ENCODE measurements at regions not wholly inside any gene's neighbourhood (a gene's known extent, or its start where the extent isn't known, plus 50 kb on each side); places are given as distances from the start of the nearest gene placed in this dataset.
"Not testable (repeated sequence)": the region's sequence is repeated elsewhere in the genome, so short reads cannot be mapped to it uniquely, and the experiment has no call there.

DNA sequence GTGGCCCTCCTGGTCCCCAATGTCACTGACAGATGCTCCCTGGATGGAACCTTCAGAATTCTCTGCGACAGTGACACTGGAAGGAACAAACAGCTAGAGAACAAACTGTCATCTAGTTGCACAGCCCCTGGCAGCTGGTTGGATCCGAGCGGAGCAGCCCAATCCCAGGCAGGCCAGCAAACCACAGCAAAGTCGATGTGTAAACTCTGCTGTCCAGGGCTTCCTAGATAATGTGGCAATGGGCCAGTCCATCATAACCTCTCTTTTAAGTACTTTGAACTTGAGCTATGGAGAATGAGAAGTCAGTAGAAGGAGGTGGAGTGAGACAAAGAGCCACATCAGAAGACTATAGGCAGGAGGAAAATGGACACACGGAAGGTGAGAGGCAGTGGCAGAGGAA is 323.0 kb downstream of the CBLN1 start:
- H3K27ac ChIP-seq: no peak overlapping the region
- TF ChIP-seq, protein P1, sequence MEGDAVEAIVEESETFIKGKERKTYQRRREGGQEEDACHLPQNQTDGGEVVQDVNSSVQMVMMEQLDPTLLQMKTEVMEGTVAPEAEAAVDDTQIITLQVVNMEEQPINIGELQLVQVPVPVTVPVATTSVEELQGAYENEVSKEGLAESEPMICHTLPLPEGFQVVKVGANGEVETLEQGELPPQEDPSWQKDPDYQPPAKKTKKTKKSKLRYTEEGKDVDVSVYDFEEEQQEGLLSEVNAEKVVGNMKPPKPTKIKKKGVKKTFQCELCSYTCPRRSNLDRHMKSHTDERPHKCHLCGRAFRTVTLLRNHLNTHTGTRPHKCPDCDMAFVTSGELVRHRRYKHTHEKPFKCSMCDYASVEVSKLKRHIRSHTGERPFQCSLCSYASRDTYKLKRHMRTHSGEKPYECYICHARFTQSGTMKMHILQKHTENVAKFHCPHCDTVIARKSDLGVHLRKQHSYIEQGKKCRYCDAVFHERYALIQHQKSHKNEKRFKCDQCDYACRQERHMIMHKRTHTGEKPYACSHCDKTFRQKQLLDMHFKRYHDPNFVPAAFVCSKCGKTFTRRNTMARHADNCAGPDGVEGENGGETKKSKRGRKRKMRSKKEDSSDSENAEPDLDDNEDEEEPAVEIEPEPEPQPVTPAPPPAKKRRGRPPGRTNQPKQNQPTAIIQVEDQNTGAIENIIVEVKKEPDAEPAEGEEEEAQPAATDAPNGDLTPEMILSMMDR (conservative IDR thresholded peaks at IDR 0.05): no peak

DNA sequence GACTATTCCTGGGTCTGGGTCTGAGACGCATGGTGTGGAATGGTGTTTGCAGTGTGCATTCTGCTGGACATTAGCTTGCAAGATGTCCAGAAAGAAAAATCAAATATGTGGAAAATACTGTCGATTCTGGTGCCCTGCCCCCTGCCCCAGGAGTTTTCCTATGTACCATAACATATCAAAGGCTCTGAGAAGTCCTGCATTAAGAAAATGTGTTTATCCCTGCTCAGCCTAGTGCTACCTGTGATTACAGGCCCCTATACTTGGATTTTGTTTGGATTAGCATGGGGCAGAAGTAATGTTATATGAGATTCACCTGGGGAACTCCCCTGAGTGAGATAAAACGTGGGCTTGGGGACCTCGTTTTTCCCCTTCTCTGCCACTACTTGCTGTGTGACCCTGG is 325.0 kb downstream of the CBLN1 start:
- TF ChIP-seq, protein P1 (conservative IDR thresholded peaks at IDR 0.05): no peak
- H3K27ac ChIP-seq: no peak overlapping the region

DNA sequence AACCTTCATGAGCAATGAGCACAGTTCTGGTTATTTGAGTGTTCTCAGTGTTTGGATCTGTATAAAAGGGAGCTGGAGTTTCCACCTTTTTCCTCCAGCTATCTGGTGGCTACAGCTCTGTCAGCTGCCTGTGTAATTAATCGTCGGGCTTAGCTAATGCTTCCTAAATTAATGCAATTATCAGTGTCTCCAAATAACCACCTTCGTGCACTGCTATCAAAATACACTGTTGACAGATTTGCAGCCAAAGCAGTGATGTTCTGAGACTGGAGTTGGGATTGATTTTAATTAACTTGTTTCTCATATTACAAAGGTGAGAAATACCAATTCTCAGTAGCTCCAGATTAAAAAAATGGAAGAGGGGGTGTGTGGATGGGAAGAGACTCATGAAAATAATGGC is 325.8 kb downstream of the CBLN1 start:
- TF ChIP-seq, protein P1 (conservative IDR thresholded peaks at IDR 0.05): no peak
- no peak overlapping the region for H3K27ac ChIP-seq

- H3K27ac ChIP-seq: not testable (repeated sequence)
Observed at GRCh38 chr16:48951621-48952125, 330.0 kb downstream of the CBLN1 start.

- no peak overlapping the region for H3K27ac ChIP-seq
- TF ChIP-seq, protein P1 (conservative IDR thresholded peaks at IDR 0.05): no peak
Observed at GRCh38 chr16:48950184-48950583, 331.5 kb downstream of the CBLN1 start.

GRCh38 chr16:48949636-48950035 is 332.0 kb downstream of the CBLN1 start:
- H3K27ac ChIP-seq: no peak overlapping the region
- TF ChIP-seq, protein P1 (conservative IDR thresholded peaks at IDR 0.05): no peak

GRCh38 chr16:48948911-48949310 is 332.7 kb downstream of the CBLN1 start:
- TF ChIP-seq, protein P1 (conservative IDR thresholded peaks at IDR 0.05): no peak
- H3K27ac ChIP-seq: no peak overlapping the region

- H3K27ac ChIP-seq: no peak overlapping the region
- TF ChIP-seq, protein P1 (conservative IDR thresholded peaks at IDR 0.05): no peak
Observed at GRCh38 chr16:48947371-48947713, 334.3 kb downstream of the CBLN1 start.
